NCI-H524 treated with DMSO at 0.1 percent for 48 hours (cell line): ENCODE measurements at regions not wholly inside any gene's neighbourhood (a gene's known extent, or its start where the extent isn't known, plus 50 kb on each side); places are given as distances from the start of the nearest gene placed in this dataset.
"Not testable (repeated sequence)": the region's sequence is repeated elsewhere in the genome, so short reads cannot be mapped to it uniquely, and the experiment has no call there.

Experiments used
- DNase-seq: peaks from one replicate; lab custom pipeline; 2025; lab: John Stamatoyannopoulos, UW

GRCh38 chr4:126850286-126850685 is 782.5 kb upstream of the INTU start:
- DNase-seq = no peak

- DNase-seq = no peak
Measured at GRCh38 chr4:126851391-126851790, 781.4 kb upstream of the INTU start.

- no peak for DNase-seq
Measured at GRCh38 chr4:126853715-126854114, 779.0 kb upstream of the INTU start.

GRCh38 chr4:126856906-126857305 is 775.9 kb upstream of the INTU start:
- no peak for DNase-seq

GRCh38 chr4:126859314-126859713 is 773.4 kb upstream of the INTU start:
- DNase-seq = no peak

- DNase-seq = no peak
Measured at GRCh38 chr4:126859872-126860271, 772.9 kb upstream of the INTU start.

- DNase-seq = no peak
Measured at GRCh38 chr4:126860308-126860707, 772.4 kb upstream of the INTU start.

GRCh38 chr4:126869967-126870366 is 762.8 kb upstream of the INTU start:
- DNase-seq = no peak

GRCh38 chr4:126871810-126872209 is 760.9 kb upstream of the INTU start:
- DNase-seq = no peak

GRCh38 chr4:126874533-126874932 is 758.2 kb upstream of the INTU start:
- DNase-seq = no peak

GRCh38 chr4:126888968-126889367 is 743.8 kb upstream of the INTU start:
- DNase-seq = no peak

GRCh38 chr4:126890383-126890782 is 742.4 kb upstream of the INTU start:
- DNase-seq = no peak

GRCh38 chr4:126890994-126891393 is 741.8 kb upstream of the INTU start:
- DNase-seq = no peak

- no peak for DNase-seq
Measured at GRCh38 chr4:126894963-126895362, 737.8 kb upstream of the INTU start.

GRCh38 chr4:126895988-126896570 is 736.7 kb upstream of the INTU start:
- no peak for DNase-seq

- DNase-seq = no peak
Measured at GRCh38 chr4:126897038-126897437, 735.7 kb upstream of the INTU start.

- DNase-seq = no peak
Measured at GRCh38 chr4:126898815-126899214, 733.9 kb upstream of the INTU start.

- DNase-seq = no peak
Measured at GRCh38 chr4:126899331-126899801, 733.4 kb upstream of the INTU start.

- no peak for DNase-seq
Measured at GRCh38 chr4:126906466-126906865, 726.3 kb upstream of the INTU start.

- no peak for DNase-seq
Measured at GRCh38 chr4:126907389-126907788, 725.4 kb upstream of the INTU start.

GRCh38 chr4:126916049-126916625 is 716.6 kb upstream of the INTU start:
- no peak for DNase-seq

GRCh38 chr4:126916626-126917140 is 716.1 kb upstream of the INTU start:
- DNase-seq = no peak

GRCh38 chr4:126922328-126922938 is 710.3 kb upstream of the INTU start:
- DNase-seq = not testable (repeated sequence)
